ENCODE measurements at regions not wholly inside any gene's neighbourhood (a gene's known extent, or its start where the extent isn't known, plus 50 kb on each side); places are given as distances from the start of the nearest gene placed in this dataset.

DNA sequence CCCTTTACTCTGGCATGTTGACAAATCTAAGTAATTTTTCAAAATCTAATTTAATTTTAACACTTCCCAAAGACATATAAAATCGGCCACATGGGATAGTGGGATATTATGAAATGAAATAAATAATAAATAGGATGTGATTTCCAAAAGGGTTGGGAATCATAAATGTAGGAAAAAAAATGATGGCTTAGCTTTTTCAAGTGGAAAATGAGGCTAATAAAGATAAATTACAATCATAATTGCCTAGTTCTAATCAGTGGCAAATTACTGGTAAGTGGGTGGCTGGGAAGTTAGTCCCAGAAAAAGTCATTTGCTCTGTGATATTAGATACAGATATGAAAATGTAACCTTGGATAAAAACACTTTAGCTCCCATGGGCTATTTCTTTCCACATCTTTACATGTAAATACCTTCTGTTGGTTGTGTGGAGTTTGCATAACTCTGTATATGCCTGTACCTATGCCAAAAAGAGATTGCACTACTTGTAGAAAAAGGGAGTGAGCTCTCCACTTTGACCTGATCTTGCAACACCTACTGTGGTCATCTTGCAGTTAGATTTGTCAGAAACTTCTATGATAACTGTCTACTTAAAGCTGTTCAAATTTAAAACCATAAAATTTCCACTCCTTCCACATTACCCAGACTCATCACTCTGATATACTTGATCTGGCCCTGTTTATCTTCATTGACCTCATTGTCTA lies 284.6 kb upstream of the KAZN start:
- TF ChIP-seq, protein P1, sequence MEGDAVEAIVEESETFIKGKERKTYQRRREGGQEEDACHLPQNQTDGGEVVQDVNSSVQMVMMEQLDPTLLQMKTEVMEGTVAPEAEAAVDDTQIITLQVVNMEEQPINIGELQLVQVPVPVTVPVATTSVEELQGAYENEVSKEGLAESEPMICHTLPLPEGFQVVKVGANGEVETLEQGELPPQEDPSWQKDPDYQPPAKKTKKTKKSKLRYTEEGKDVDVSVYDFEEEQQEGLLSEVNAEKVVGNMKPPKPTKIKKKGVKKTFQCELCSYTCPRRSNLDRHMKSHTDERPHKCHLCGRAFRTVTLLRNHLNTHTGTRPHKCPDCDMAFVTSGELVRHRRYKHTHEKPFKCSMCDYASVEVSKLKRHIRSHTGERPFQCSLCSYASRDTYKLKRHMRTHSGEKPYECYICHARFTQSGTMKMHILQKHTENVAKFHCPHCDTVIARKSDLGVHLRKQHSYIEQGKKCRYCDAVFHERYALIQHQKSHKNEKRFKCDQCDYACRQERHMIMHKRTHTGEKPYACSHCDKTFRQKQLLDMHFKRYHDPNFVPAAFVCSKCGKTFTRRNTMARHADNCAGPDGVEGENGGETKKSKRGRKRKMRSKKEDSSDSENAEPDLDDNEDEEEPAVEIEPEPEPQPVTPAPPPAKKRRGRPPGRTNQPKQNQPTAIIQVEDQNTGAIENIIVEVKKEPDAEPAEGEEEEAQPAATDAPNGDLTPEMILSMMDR (IDR thresholded peaks at IDR 0.05; ENCODE audit: low read depth, low read length, poor library complexity, severe bottlenecking) = no peak
- TF ChIP-seq EZH2phosphoT487 (IDR thresholded peaks at IDR 0.05; ENCODE audit: borderline replicate concordance, low read length) = no peak

Data from DOHH2 (cell line).